ENCODE measurements at regions not wholly inside any gene's neighbourhood (a gene's known extent, or its start where the extent isn't known, plus 50 kb on each side); places are given as distances from the start of the nearest gene placed in this dataset.

GRCh38 chr1:234999513-234999940 is 129.1 kb downstream of the TOMM20 start:
- ChIA-PET POLR2A (no interaction called here), CTCF (interaction anchor here (1.4 kb wide), 1 partner anchor 84 kb away, joined by 3 read pairs; no protein-coding TSS in a partner anchor)
- Histone ChIP-seq H2AFZ (ENCODE audit: low read depth) (no peak overlapping the region), H3F3A (replicated peaks; ENCODE audit: insufficient read depth) (peaks cover 23% of the 10 kb centered on the region), H3K9me3 (no peaks in the 10 kb centered on the region), H3K9me2 (no peaks in the 10 kb centered on the region), H3K4me3 (ENCODE audit: low read depth in 2 of 2, low read length in 1 of 2) (no peak overlapping the region), H3K4me2 (no peak overlapping the region), H3K79me2 (ENCODE audit: insufficient read depth) (no peaks in the 10 kb centered on the region), H4K20me1 (ENCODE audit: insufficient read depth) (no peaks in the 10 kb centered on the region), H3K27ac (ENCODE audit: low read depth in 2 of 2, low read length in 1 of 2) (no peak overlapping the region), H3K9ac (no peak overlapping the region), H3K36me3 (replicated peaks in 1 of 2; ENCODE audit: control insufficient read depth in 1 of 2, insufficient read depth in 2 of 2, low read length in 1 of 2) (no peaks in the 10 kb centered on the region), H3K27me3 (ENCODE audit: insufficient read depth) (no peaks in the 10 kb centered on the region), H3K4me1 (ENCODE audit: control insufficient read depth in 1 of 2, insufficient read depth in 2 of 2, low read depth in 1 of 2, low read length in 1 of 2) (peaks cover 15 to 17% of the 10 kb centered on the region in 2 experiments)
- DNase-seq, result no peak
- 100% methylated on average over 6 of the region's 10 CpGs for WGBS (ENCODE audit: low lambda C conversion rate)
- TF ChIP-seq FOXJ3 (CRISPR knock-in tag; IDR thresholded peaks at IDR 0.05) (no peak), EZH2phosphoT487 (IDR thresholded peaks at IDR 0.05; ENCODE audit: borderline replicate concordance, low read depth) (no peak), RXRA (IDR thresholded peaks at IDR 0.05; ENCODE audit: borderline replicate concordance, low read depth) (no peak), REST (IDR thresholded peaks at IDR 0.05; ENCODE audit: low read depth, low read length) (no peak), EP300 (IDR thresholded peaks at IDR 0.05; ENCODE audit: borderline replicate concordance in 1 of 2, low read depth in 1 of 2, low read length in 1 of 2) (no peak), USF1 (IDR thresholded peaks at IDR 0.05; ENCODE audit: borderline replicate concordance, low read depth) (no peak), MEF2A (IDR thresholded peaks at IDR 0.05; ENCODE audit: borderline replicate concordance, low read depth) (no peak), TAF1 (IDR thresholded peaks at IDR 0.05; ENCODE audit: borderline replicate concordance, low read depth, low read length) (no peak), GABPA (IDR thresholded peaks at IDR 0.05; ENCODE audit: low read depth) (no peak), FOSL2 (IDR thresholded peaks at IDR 0.05; ENCODE audit: borderline replicate concordance, low read depth) (no peak), FOXM1 (IDR thresholded peaks at IDR 0.05; ENCODE audit: low read depth) (no peak), RCOR1 (IDR thresholded peaks at IDR 0.05; ENCODE audit: low read length) (no peak)

Data from SK-N-SH (cell line).